ENCODE measurements at regions not wholly inside any gene's neighbourhood (a gene's known extent, or its start where the extent isn't known, plus 50 kb on each side); places are given as distances from the start of the nearest gene placed in this dataset.

GRCh38 chr6:21533678-21534077 is 59.9 kb upstream of the SOX4 start:
- TF ChIP-seq CTCF (IDR thresholded peaks at IDR 0.05) (no peak), POLR2A (IDR thresholded peaks at IDR 0.05) (no peak), EP300 (IDR thresholded peaks at IDR 0.05) (no peak), POLR2AphosphoS5 (IDR thresholded peaks at IDR 0.05) (no peak)
